Stimulated activated effector memory CD8-positive, alpha-beta T cell treated with anti-CD3 and anti-CD28 coated beads, Interleukin-12 subunit alpha, Interleukin-12 subunit beta, amount 100 ng/mL, for 72 hours (primary cell): ENCODE measurements at regions not wholly inside any gene's neighbourhood (a gene's known extent, or its start where the extent isn't known, plus 50 kb on each side); places are given as distances from the start of the nearest gene placed in this dataset.
"Not testable (repeated sequence)": the region's sequence is repeated elsewhere in the genome, so short reads cannot be mapped to it uniquely, and the experiment has no call there.

Source experiments
- ATAC-seq: fragments of 150-1000 bp; cut with Tn5 transposase; 2 replicates; pipeline ENCODE4 v1.10.0; 2021
- DNase-seq, 2 donors: peaks; one replicate each; pipeline ENCODE4 v3.0.0; 2021 to 2022; ENCODE audit warnings: low spot score in 2 of 2
- H3K27ac Mint-ChIP-seq: one replicate; pipeline ENCODE4 v1.8.0; 2022; ENCODE audit warnings: mild to moderate bottlenecking, mixed read lengths
- H3K36me3 Mint-ChIP-seq: one replicate; pipeline ENCODE4 v1.8.0; 2022; ENCODE audit warnings: mild to moderate bottlenecking, mixed read lengths
- H3K4me1 Mint-ChIP-seq: one replicate; pipeline ENCODE4 v1.8.0; 2022; ENCODE audit warnings: mixed read lengths
- H3K4me3 Mint-ChIP-seq: one replicate; pipeline ENCODE4 v1.8.0; 2022; ENCODE audit warnings: mild to moderate bottlenecking, mixed read lengths
- H3K9me3 Mint-ChIP-seq: one replicate; pipeline ENCODE4 v1.8.0; 2022; ENCODE audit warnings: mixed read lengths

DNA sequence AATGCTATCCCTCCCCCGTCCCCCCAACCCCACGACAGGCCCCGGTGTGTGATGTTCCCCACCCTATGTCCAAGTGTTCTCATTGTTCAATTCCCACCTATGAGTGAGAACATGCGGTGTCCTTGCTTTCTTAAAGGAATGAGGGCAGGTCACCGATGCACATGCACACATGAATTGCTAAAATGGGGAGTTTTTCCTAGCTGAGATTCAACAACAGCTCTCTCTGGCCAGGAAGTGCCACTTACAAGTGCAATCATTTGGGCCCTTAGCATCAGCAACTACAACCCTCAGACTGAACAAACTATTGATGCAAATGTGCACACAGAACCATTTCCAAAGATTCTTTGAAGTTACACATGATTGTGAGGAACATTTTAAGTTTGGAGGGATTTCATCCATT lies 95.7 kb upstream of the IQCM start:
- DNase-seq, result no peak
- Mint-ChIP-seq H3K4me3 (no peak overlapping the region), H3K4me1 (no peaks in the 10 kb centered on the region), H3K27ac (no peak overlapping the region), H3K9me3 (no peaks in the 10 kb centered on the region), H3K36me3 (no peaks in the 10 kb centered on the region)
- ATAC-seq, result no peak

GRCh38 chr4:149912000-149912399 lies 96.4 kb upstream of the IQCM start:
- DNase-seq (no peak), ATAC-seq (no peak)
- Mint-ChIP-seq H3K4me3 (no peak overlapping the region), H3K4me1 (no peaks in the 10 kb centered on the region), H3K27ac (no peak overlapping the region), H3K9me3 (no peaks in the 10 kb centered on the region), H3K36me3 (no peaks in the 10 kb centered on the region)

DNA sequence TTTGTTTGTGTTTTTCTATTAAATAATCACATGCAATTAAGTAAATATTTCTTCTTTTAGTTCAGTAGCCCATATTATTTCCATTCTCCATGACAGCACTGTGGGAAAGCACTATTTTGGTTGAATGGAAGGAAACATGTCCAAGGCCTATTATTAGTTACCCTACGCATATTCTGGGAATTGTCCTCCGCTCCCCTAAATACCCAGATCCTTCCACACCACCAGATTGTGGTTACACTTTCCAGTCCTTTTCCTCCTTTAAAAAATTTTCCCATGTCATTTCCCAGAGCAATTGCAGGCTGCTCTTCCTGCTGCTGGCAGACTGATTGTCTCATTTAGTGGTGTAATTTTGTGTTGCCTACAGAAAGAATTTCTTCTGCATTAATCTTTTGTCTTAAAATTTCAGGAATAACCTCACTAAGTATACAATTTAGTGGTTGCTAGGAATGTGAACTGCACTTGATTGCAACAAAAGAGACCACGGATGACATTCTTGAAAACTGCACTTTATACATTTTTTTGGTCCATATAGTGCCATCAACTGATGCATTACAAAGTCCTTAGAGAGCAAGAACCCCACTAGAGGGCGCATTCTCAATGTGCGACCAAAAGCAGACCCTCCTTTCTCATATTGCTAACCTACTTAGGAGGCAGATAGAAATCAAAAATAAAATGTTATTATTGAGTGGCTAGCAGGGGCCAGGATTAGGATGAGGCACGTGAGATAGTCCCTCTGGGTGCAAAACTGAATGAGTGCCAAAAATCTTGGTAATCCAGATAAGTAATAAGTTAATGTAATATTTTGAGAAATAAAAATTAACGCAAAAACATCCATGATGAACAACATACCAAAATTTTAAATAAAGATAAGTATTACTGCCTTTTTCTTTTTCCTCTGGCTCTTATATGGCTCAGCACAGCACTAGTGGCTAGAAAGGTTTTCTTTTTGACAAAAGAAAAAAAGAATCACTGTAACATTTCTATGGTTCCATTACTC lies 98.8 kb upstream of the IQCM start:
- H3K36me3 Mint-ChIP-seq, result no peaks in the 10 kb centered on the region
- H3K4me3 Mint-ChIP-seq, result no peak overlapping the region
- DNase-seq, result peak in 1 of 2 donors; percentile 54
- H3K27ac Mint-ChIP-seq, result no peak overlapping the region
- no peaks in the 10 kb centered on the region for H3K9me3 Mint-ChIP-seq
- ATAC-seq, result no peak
- H3K4me1 Mint-ChIP-seq, result no peaks in the 10 kb centered on the region

- not testable (repeated sequence) for H3K36me3 Mint-ChIP-seq, DNase-seq, H3K4me1 Mint-ChIP-seq, ATAC-seq, H3K27ac Mint-ChIP-seq, H3K9me3 Mint-ChIP-seq, H3K4me3 Mint-ChIP-seq
Measured at GRCh38 chr4:149915735-149916134, 100.1 kb upstream of the IQCM start.

- no peak overlapping the region for H3K27ac Mint-ChIP-seq
- no peak for ATAC-seq
- H3K9me3 Mint-ChIP-seq, result no peaks in the 10 kb centered on the region
- H3K36me3 Mint-ChIP-seq, result no peaks in the 10 kb centered on the region
- no peaks in the 10 kb centered on the region for H3K4me1 Mint-ChIP-seq
- DNase-seq, result no peak
- no peak overlapping the region for H3K4me3 Mint-ChIP-seq
Measured at GRCh38 chr4:149923736-149924135, 108.1 kb upstream of the IQCM start.

DNA sequence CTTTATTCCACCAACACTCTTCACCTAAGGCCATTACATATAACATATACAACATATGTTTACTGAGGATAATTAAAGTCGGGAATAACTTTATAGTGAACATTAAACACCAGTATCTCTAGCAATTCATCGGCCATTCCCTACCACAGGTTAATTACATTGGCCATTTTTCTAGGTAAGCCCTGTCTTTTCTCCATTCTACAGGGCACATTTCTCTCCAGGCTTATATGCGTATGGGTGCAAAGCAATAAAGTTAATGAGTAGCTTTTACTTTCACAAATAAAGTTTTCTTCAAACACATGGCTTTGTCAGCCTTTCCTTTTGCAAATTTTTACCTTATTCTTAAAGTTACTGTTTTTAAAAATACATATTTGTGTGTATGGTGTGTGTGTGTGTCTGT lies 111.9 kb upstream of the IQCM start:
- Mint-ChIP-seq H3K4me1 (no peaks in the 10 kb centered on the region), H3K27ac (no peak overlapping the region), H3K4me3 (no peak overlapping the region), H3K36me3 (no peaks in the 10 kb centered on the region), H3K9me3 (no peaks in the 10 kb centered on the region)
- DNase-seq (no peak), ATAC-seq (no peak)

- ATAC-seq (no peak), DNase-seq (no peak)
- Mint-ChIP-seq H3K4me3 (no peak overlapping the region), H3K9me3 (no peaks in the 10 kb centered on the region), H3K36me3 (no peaks in the 10 kb centered on the region), H3K4me1 (no peaks in the 10 kb centered on the region), H3K27ac (no peak overlapping the region)
Measured at GRCh38 chr4:149928507-149928906, 112.9 kb upstream of the IQCM start.

GRCh38 chr4:149931431-149931830 lies 115.8 kb upstream of the IQCM start:
- ATAC-seq (no peak), DNase-seq (no peak)
- Mint-ChIP-seq H3K36me3 (no peaks in the 10 kb centered on the region), H3K4me1 (no peaks in the 10 kb centered on the region), H3K27ac (no peak overlapping the region), H3K4me3 (no peak overlapping the region), H3K9me3 (no peaks in the 10 kb centered on the region)

GRCh38 chr4:149932188-149932587 lies 116.5 kb upstream of the IQCM start:
- Mint-ChIP-seq H3K4me1 (no peaks in the 10 kb centered on the region), H3K27ac (no peak overlapping the region), H3K36me3 (no peaks in the 10 kb centered on the region), H3K9me3 (no peaks in the 10 kb centered on the region), H3K4me3 (no peak overlapping the region)
- DNase-seq (no peak), ATAC-seq (no peak)

- ATAC-seq (no peak), DNase-seq (no peak)
- no peaks in the 10 kb centered on the region for H3K9me3 Mint-ChIP-seq
- H3K4me1 Mint-ChIP-seq, result no peaks in the 10 kb centered on the region
- H3K27ac Mint-ChIP-seq, result no peak overlapping the region
- no peaks in the 10 kb centered on the region for H3K36me3 Mint-ChIP-seq
- no peak overlapping the region for H3K4me3 Mint-ChIP-seq
Measured at GRCh38 chr4:149933120-149933519, 117.5 kb upstream of the IQCM start.

- Mint-ChIP-seq H3K4me3 (no peak overlapping the region), H3K4me1 (no peaks in the 10 kb centered on the region), H3K36me3 (no peaks in the 10 kb centered on the region), H3K27ac (no peak overlapping the region), H3K9me3 (no peaks in the 10 kb centered on the region)
- ATAC-seq (no peak), DNase-seq (no peak)
Measured at GRCh38 chr4:149933883-149934282, 118.2 kb upstream of the IQCM start.

- ATAC-seq, result no peak
- Mint-ChIP-seq H3K4me1 (no peaks in the 10 kb centered on the region), H3K9me3 (no peaks in the 10 kb centered on the region), H3K36me3 (no peaks in the 10 kb centered on the region), H3K27ac (no peak overlapping the region), H3K4me3 (no peak overlapping the region)
- DNase-seq, result no peak
Measured at GRCh38 chr4:149949381-149949780, 128.9 kb upstream of the DCLK2 start.

- no peaks in the 10 kb centered on the region for H3K36me3 Mint-ChIP-seq
- no peak overlapping the region for H3K4me3 Mint-ChIP-seq
- ATAC-seq, result no peak
- no peaks in the 10 kb centered on the region for H3K9me3 Mint-ChIP-seq
- H3K4me1 Mint-ChIP-seq, result no peaks in the 10 kb centered on the region
- no peak overlapping the region for H3K27ac Mint-ChIP-seq
- no peak for DNase-seq
Measured at GRCh38 chr4:149951152-149951900, 126.9 kb upstream of the DCLK2 start.

- ATAC-seq (no peak), DNase-seq (no peak)
- no peaks in the 10 kb centered on the region for H3K4me1 Mint-ChIP-seq
- no peaks in the 10 kb centered on the region for H3K9me3 Mint-ChIP-seq
- no peaks in the 10 kb centered on the region for H3K36me3 Mint-ChIP-seq
- H3K4me3 Mint-ChIP-seq, result no peak overlapping the region
- no peak overlapping the region for H3K27ac Mint-ChIP-seq
Measured at GRCh38 chr4:149952101-149952500, 126.1 kb upstream of the DCLK2 start.

- no peaks in the 10 kb centered on the region for H3K36me3 Mint-ChIP-seq
- H3K4me3 Mint-ChIP-seq, result no peak overlapping the region
- no peaks in the 10 kb centered on the region for H3K4me1 Mint-ChIP-seq
- ATAC-seq, result no peak
- no peak for DNase-seq
- no peaks in the 10 kb centered on the region for H3K9me3 Mint-ChIP-seq
- H3K27ac Mint-ChIP-seq, result no peak overlapping the region
Measured at GRCh38 chr4:149952716-149953115, 125.5 kb upstream of the DCLK2 start.
